Activated CD4-positive, alpha-beta T cell treated with anti-CD3 and anti-CD28 coated beads, Interleukin-10, Interleukin-2, amounts not matched to agents 100 ng/mL and 50 ng/mL, durations not matched to agents 16 hours and 8 hours (primary cell): ENCODE measurements at regions not wholly inside any gene's neighbourhood (a gene's known extent, or its start where the extent isn't known, plus 50 kb on each side); places are given as distances from the start of the nearest gene placed in this dataset.

Experiments used
- DNase-seq: peaks from one replicate; pipeline ENCODE4 v3.0.0-alpha.2; 2020

GRCh38 chr10:78964952-78965633 lies 103.7 kb upstream of the ZMIZ1 start:
- DNase-seq, result no peak

DNA sequence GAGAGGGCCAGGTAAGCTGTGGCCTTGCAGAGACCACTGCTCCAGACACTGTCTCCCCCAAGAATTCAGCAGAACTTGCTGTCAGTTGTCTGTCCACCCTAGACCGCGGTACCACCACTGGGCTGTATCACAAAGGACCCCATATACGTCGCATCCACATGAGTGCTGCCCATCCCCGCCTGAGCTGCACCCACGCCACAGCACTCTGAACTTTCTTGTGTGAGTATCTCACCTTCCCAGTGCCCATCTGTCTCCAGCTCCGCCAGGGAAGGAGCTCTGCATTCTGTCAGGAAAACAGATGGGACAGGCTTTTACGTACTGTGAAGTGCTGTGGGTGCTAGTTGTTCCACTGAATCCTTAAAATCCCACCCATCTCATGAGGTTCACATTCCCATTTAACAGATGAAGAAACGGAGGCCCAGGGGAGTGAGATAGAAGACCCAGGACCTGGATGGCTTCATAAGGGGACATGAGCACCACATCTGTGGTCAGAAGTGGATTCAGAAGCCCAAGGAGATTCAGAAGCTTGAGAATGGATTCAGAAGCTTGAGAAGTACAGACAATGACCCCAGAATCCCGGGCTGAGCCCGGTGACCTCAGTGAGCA lies 102.5 kb upstream of the ZMIZ1 start:
- DNase-seq, result no peak

- DNase-seq, result no peak
Observed at GRCh38 chr10:78966844-78967488, 101.8 kb upstream of the ZMIZ1 start.

DNA sequence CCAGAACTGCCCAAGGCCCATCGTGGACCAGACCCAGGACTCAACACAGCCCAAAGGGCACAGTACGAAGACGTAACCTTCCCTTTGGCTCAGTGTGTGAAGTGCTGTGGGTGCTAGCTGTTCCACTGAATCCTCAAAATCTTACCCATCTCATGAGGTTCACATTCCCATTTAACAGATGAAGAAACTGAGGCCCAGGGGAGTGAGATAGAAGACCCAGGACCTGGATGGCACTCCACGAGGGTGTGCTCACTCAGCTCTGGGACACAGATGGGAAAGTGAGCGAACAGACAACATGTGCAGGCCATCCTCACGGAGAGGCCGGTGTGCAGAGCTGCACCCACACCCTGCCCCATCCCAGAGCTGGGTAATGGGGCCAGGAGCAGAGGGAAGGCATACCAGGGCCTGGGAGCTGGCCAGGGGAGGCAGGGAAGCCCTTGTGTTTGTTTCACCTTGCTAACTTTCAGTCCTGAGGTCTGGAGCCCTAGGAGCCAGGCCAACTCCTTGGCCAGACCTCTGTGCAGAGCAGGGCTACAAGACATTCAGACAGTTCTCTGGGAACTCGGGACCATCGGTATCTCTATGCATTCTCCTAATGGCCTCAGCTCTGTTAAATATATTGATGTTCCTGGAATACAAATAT lies 100.3 kb upstream of the ZMIZ1 start:
- no peak for DNase-seq

DNA sequence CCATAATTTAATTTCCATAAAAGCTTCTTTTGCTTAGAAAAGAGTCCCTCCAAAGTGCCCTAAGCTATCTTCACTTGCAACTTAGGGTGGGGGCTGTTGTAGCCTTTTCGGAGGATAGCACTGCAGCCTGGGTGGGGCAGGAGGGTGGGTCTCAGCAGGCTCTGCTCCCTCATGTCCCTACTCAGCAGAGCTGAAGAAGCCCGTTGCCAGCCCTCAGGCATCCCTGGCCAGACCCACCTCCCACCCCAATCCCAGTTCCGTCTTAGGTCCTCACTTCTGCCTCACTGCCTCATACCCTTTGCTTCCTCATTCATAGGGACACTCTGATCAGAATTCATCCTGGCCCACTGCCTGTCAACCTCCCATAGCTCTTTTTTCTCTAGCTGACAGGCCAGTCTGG lies 99.8 kb upstream of the ZMIZ1 start:
- no peak for DNase-seq

GRCh38 chr10:78969719-78970118 lies 99.0 kb upstream of the ZMIZ1 start:
- no peak for DNase-seq

DNA sequence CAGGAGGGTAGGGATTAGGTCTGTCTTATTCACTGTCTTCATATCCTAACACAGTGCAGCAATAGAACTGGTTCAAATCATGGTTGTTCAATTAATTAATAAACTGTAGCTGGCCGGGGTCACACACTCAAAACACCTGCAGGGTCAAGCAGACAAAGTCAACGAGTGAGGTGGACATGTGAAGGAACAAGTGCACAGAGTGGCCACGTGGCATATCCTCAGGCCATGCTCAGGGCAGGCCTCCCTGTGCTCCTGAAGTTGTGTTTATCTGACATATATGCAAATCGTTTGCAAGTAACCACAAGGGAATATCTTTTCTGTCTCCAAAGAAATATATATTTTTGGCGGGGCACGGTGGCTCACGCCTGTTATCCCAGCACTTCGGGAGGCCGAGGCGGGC lies 98.5 kb upstream of the ZMIZ1 start:
- DNase-seq, result no peak

- no peak for DNase-seq
Observed at GRCh38 chr10:78971094-78971682, 97.6 kb upstream of the ZMIZ1 start.

DNA sequence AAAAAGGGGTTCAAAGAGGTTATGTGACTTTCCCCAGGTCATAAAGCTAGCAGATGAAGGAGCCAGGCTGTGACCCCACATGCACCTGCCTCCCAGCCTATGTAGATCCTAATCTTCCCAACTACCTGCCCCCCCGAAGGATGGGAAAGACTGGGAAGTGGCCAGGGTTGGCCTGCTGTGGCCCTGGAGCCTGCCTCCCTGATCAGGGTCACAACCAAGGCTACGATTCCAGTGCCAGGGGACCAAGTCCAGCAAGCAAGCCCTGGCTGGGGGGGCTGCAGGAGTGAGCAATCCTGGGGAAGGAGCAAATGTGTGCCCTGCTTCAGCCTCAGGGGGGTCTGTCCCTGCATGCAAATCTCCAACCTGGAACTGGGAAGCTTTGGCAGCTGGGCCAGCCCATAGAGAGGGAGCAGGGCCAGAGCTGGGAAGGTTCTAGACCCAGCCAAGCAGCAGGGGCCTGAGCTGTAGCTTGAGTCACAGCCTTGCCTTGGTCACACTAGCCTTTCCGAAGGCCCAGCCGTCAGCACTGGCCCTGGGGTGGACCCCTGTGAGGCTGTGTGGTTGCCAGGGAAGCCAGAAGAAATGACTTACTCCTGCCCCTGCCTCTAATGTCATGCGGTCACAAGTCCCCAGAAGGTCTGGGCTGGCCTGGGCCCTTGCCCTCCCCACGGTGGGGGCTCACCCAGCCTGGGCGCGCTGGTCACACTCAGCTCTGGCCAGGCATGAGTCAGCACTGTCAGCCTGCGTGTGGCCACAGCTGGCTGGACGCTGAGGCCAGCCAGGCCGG lies 96.4 kb upstream of the ZMIZ1 start:
- DNase-seq, result no peak

- DNase-seq, result peak; percentile 87
Observed at GRCh38 chr10:78972947-78973900, 95.5 kb upstream of the ZMIZ1 start.

DNA sequence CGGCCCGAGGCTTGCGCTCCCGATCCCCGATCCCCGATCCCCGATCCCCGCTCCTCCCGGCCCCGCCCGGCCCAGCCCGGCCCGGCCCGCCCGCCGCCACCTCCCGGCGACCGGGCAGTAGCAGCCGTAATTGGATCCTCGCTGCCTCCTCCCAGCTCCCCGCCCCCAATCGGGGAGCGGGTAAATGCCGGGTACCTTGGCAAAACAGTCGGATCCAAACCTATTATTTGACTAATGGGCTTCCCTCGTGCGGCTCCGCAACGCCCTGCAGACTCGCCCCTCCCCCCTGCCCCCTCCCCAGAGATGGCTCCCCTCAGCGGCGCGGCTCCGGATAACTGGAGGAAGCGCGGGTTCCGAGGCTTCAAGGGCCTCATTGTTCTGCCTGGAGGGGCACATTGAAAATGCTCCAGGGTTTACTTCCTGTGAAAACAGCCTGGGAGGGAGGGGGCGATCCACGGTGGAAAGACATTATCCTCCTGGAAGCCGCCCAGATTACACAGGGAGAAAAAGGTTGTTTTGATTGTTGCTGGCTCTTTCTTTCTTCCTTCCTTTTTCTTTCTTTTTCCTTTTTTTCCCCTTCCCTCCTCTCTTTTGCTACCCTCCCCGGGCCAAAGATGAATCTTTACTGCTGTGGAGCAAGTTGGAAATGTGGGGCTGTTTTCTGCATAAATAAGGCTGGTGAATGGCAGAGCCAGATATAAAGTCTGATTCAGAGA lies 94.7 kb upstream of the ZMIZ1 start:
- DNase-seq, result peak; percentile 59

DNA sequence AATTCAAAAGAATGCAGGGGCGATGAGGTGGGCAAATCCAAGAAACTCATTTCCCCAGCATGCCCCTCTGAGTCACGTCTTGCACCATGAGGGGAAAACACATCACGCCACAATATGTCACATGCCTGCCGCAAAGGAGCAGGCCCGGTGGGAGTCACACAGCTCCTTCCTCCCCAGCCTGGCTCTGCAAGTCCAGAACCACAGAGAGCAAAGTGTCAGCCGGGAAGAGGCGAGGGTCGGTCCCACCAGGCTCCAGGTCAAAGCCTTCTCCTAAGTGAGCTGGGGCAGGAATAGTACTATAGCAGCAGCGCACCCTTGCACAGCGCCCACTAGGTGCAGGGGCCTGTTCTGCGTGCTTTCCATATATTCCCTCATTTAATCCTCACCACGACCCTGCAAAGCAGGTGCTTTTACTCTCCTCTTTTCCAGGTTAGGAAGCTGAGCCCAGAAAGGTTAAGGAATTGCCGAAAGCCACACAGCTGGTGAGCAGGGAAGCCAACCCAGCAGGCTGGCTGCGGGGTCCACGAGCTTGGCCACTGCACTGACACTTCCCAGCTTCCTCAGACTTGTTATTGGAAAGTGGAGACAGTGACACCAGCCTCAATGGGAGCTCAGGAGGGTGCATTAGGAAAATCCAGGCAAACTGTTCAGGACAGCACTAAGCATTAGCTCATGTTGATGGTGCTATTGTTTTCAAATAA lies 94.0 kb upstream of the ZMIZ1 start:
- peak; percentile 66 for DNase-seq

- no peak for DNase-seq
Observed at GRCh38 chr10:78975926-78976325, 92.8 kb upstream of the ZMIZ1 start.

DNA sequence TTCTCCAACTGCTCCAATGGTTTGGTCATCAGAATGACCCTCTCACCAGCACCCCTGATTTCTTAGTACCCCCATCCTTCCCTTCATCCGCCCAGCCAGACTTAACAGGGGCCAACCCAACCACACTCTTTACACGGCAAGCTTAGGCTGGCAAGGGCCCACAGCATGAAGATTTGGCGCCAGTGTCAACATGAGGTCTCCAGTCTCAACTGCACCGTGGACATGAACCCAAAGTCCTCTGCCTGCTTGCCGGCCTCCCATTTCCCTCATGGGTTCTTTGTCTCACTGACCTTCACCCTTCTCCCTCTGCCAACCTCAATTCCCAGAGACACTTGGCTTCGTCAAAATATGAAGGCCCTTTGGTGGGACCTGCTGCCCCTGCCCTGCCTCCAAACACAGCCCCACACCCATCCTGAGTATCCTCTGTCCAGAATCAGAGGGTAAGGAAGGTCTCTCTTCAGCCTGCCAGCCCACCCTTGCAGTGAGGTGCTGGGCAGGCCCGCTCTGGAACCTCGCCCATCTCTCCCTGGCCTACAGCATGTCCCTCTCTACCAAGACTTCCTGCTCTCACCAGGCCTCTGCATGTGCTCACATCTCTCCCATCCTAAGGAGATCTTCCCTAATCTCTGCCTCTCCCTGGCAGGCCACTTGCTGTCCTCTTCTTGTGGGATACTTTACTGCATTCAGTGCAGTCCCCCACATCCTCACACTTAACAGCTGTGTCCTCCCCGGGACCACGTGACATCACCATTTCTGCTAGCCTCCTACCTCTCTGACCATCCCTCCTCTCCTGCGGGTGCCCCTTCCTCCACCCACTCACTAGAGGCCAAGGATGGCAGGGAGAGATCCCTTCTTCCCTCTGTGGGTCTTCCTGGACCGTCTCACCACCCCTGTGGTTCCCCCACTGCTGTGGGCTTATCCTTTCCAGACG lies 91.7 kb upstream of the ZMIZ1 start:
- DNase-seq, result no peak

DNA sequence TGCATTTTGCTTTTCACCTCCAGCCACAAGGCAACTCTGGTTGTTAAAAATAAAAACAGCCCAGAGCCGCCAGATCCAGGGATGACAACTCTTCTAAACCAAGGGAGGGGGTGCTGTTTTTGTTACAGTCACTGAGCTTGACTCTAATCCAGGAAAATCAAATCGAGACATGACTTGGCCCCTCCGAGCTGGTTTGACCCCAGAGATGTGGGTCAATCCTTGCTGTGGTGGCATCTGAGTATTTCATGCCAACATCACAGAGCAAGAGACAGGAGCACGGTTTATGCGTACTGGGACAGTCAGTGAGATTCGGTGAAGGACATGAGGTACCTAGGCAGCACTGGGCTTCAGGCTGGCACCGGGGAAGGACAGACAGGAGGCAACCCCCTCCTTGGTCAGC lies 88.8 kb upstream of the ZMIZ1 start:
- no peak for DNase-seq

DNA sequence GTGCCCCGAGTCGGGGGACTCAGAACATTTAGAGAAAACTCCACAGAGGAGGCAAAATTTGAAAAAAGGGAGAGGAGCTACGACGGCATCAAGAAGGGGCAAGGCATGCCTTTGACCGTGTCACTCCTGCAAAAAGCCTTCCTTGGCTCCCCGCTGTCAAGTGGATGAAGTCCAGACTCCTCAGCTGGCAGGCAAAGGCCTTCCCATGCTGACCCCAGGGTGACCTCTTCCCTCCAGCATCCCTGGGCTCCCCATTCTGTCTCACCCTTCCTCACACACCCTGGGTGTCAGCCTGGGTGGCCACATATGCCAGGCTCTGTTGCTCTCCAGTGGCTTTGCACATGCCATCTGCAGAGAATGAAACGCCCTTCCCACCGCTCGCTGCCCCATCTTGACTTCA lies 88.4 kb upstream of the ZMIZ1 start:
- no peak for DNase-seq

DNA sequence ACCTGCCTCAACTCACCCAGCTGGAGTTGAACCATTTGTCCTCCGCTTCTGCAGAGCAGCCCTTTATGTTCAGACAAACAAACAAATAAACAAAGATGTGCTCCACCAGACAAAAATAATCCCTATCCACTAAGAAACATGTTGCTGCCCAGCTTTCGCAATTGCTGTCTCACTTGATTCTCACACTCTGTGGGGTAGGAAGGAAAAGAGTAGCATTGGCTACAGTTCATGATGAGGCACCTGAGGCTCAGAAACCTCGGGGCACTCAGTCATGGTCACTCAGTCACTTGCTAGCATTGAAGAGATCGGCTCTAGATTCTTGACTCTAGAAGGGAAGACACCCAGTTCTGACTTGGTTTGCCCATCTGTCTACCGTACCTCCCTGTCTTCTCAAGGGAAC lies 88.0 kb upstream of the ZMIZ1 start:
- no peak for DNase-seq

DNA sequence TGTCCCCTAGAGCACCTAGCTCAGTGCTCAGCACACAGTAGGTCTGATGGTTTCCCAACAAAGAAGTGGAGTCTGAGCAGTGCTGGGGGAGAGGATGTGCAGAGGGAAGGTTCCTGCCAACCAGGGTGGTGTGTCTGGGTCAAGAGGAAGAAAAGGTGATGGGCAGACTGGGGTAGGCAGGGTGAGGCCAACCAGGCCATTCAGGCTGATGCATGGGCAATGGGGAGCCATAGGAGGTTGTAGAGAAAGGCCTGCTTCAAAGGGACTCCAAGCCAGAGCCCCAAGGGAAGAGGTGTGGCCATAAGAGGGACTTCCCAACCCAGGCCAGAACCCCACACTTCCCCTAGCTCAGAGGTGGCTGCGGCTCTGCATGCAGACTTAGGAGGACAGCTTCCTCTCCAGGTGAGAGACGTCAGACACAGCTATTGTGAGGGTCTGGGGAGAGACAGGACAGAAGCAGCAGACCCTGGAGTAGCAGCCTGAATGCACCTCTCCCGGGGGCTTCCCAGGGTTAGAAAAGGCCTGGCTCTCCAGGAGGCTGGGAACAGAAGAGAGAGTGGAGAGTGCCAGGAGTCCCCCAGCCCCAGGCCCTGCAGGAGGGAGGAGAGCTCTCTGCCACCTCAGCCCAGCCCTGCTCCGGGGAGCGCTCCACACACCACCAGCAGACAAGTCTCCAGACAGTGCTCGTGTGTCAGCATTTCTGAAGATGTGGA lies 87.4 kb upstream of the ZMIZ1 start:
- peak; percentile 48 for DNase-seq

- DNase-seq, result no peak
Observed at GRCh38 chr10:78981970-78982281, 86.8 kb upstream of the ZMIZ1 start.
